WTC11 (cell line): ENCODE measurements at regions not wholly inside any gene's neighbourhood (a gene's known extent, or its start where the extent isn't known, plus 50 kb on each side); places are given as distances from the start of the nearest gene placed in this dataset.

Source experiments
- ATAC-seq: fragments of 200-7000 bp; cut with Tn5 transposase; 2 replicates; pipeline ENCODE4 v1.10.0; 2021; ENCODE audit warnings: mild to moderate bottlenecking, moderate library complexity
- CTCF ChIA-PET: fragments of 300-600 bp; sonication (Branson Sonifier 250); formaldehyde crosslinking; loops from one replicate; lab custom pipeline; 2021; ENCODE audit warnings: antibody characterized with exemption; lab: Charles Lee
- POLR2A ChIA-PET: fragments of 350-600 bp; sonication (Branson Sonifier 250); formaldehyde crosslinking; loops from one replicate; lab custom pipeline; 2021; ENCODE audit warnings: antibody characterized with exemption; lab: Charles Lee
- DNase-seq: peaks from one replicate; pipeline ENCODE4 v3.0.0; 2021; ENCODE audit warnings: low spot score
- H3K27ac Mint-ChIP-seq: 2 replicates; pipeline ENCODE4 v1.8.0; 2021; ENCODE audit warnings: mixed read lengths
- H3K27me3 Mint-ChIP-seq: 2 replicates; pipeline ENCODE4 v1.8.0; 2021; ENCODE audit warnings: low read depth, mild to moderate bottlenecking, moderate library complexity, mixed read lengths
- H3K36me3 Mint-ChIP-seq: 2 replicates; pipeline ENCODE4 v1.8.0; 2021; ENCODE audit warnings: mixed read lengths
- H3K4me1 Mint-ChIP-seq: 2 replicates; pipeline ENCODE4 v1.8.0; 2022; ENCODE audit warnings: mixed read lengths
- H3K4me3 Mint-ChIP-seq: 2 replicates; pipeline ENCODE4 v1.8.0; 2021; ENCODE audit warnings: mild to moderate bottlenecking, moderate library complexity, mixed read lengths
- H3K9me3 Mint-ChIP-seq: 2 replicates; pipeline ENCODE4 v1.8.0; 2021; ENCODE audit warnings: mixed read lengths
- ATF3 ChIP-seq: sonication (generic); formaldehyde crosslinking; conservative IDR thresholded peaks from 2 replicates; pipeline ENCODE4 v1.8.1; 2022; ENCODE audit warnings: mild to moderate bottlenecking, missing genetic modification reagents
- E2F1 ChIP-seq: sonication (generic); formaldehyde crosslinking; IDR thresholded peaks from 2 replicates; pipeline ENCODE4 v1.8.0; 2022; ENCODE audit warnings: mild to moderate bottlenecking, missing genetic modification reagents
- ERG ChIP-seq: fragments of 250-450 bp; sonication (Bioruptor Pico); IDR thresholded peaks from 2 replicates; pipeline ENCODE4 v1.8.0; 2021; ENCODE audit warnings: mild to moderate bottlenecking
- IRF1 ChIP-seq: sonication (generic); formaldehyde crosslinking; IDR thresholded peaks from 2 replicates; pipeline ENCODE4 v1.8.0; 2023; ENCODE audit warnings: missing genetic modification reagents
- MLX ChIP-seq: sonication (generic); formaldehyde crosslinking; IDR thresholded peaks from 2 replicates; pipeline ENCODE4 v1.8.1; 2023; ENCODE audit warnings: mild to moderate bottlenecking, missing genetic modification reagents, moderate library complexity
- MXD4 ChIP-seq: fragments of 250-450 bp; sonication (Bioruptor Pico); IDR thresholded peaks from 2 replicates; pipeline ENCODE4 v1.8.0; 2021; ENCODE audit warnings: mild to moderate bottlenecking, moderate library complexity, borderline replicate concordance
- NFE2L1 ChIP-seq: sonication (generic); formaldehyde crosslinking; IDR thresholded peaks from 2 replicates; pipeline ENCODE4 v1.8.1; 2023; ENCODE audit warnings: missing genetic modification reagents
- SMAD4 ChIP-seq: sonication (generic); formaldehyde crosslinking; IDR thresholded peaks from 2 replicates; pipeline ENCODE4 v1.8.0; 2022; ENCODE audit warnings: mild to moderate bottlenecking, missing genetic modification reagents
- TEAD4 ChIP-seq: sonication (generic); formaldehyde crosslinking; IDR thresholded peaks from 2 replicates; pipeline ENCODE4 v1.8.0; 2022; ENCODE audit warnings: mild to moderate bottlenecking, missing genetic modification reagents
- ZNF232 ChIP-seq: sonication (generic); formaldehyde crosslinking; IDR thresholded peaks from 2 replicates; pipeline ENCODE4 v1.8.0; 2022; ENCODE audit warnings: mild to moderate bottlenecking, missing genetic modification reagents
- ZNF281 ChIP-seq: sonication (generic); formaldehyde crosslinking; IDR thresholded peaks from 2 replicates; pipeline ENCODE4 v1.8.0; 2023; ENCODE audit warnings: mild to moderate bottlenecking, missing genetic modification reagents
- ZNF396 ChIP-seq: fragments of 250-450 bp; sonication (Bioruptor Pico); IDR thresholded peaks from 2 replicates; pipeline ENCODE4 v1.8.0; 2021; ENCODE audit warnings: mild to moderate bottlenecking, moderate library complexity, borderline replicate concordance
- ZNF532 ChIP-seq: fragments of 250-450 bp; sonication (Bioruptor Pico); IDR thresholded peaks from 2 replicates; pipeline ENCODE4 v1.9.0; 2021; ENCODE audit warnings: mild to moderate bottlenecking, borderline replicate concordance

- ATAC-seq (no peak), DNase-seq (no peak)
- Mint-ChIP-seq H3K27me3 (no peaks in the 10 kb centered on the region), H3K9me3 (no peaks in the 10 kb centered on the region), H3K4me1 (no peaks in the 10 kb centered on the region), H3K27ac (no peak overlapping the region), H3K4me3 (no peak overlapping the region), H3K36me3 (no peaks in the 10 kb centered on the region)
- no peak for TF ChIP-seq ZNF396 (CRISPR knock-in tag)
- TF ChIP-seq ZNF532 = no peak
- no peak for TF ChIP-seq ZNF232
- TF ChIP-seq ATF3 = no peak
- TF ChIP-seq MLX (CRISPR knock-in tag) = no peak
- TF ChIP-seq ERG = no peak
- no peak for TF ChIP-seq MXD4 (CRISPR knock-in tag)
- TF ChIP-seq E2F1 (CRISPR knock-in tag) = no peak
- no peak for TF ChIP-seq IRF1 (CRISPR knock-in tag)
- TF ChIP-seq NFE2L1 = no peak
- TF ChIP-seq SMAD4 (CRISPR knock-in tag) = no peak
- TF ChIP-seq ZNF281 (CRISPR knock-in tag) = no peak
- TF ChIP-seq TEAD4 (CRISPR knock-in tag) = no peak
- POLR2A ChIA-PET = interaction anchor here (0.5 kb wide), 1 partner anchor 959 kb away, joined by 14 read pairs; no protein-coding TSS in a partner anchor
- CTCF ChIA-PET = no interaction called here
Observed at GRCh38 chr2:191622374-191623320, 55.3 kb upstream of the NABP1 start.
